Breast epithelium (tissue), 4 donors: ENCODE measurements at regions not wholly inside any gene's neighbourhood (a gene's known extent, or its start where the extent isn't known, plus 50 kb on each side); places are given as distances from the start of the nearest gene placed in this dataset.
"Not testable (repeated sequence)": the region's sequence is repeated elsewhere in the genome, so short reads cannot be mapped to it uniquely, and the experiment has no call there.

ENCODE experiments used
- DNase-seq, 2 donors: peaks; one replicate each; pipeline ENCODE4 v3.0.0-alpha.2; 2019; ENCODE audit warnings: low spot score in 2 of 2
- H3K27ac ChIP-seq, 2 donors: fragments of 200-600 bp; sonication (generic) in 1 of 2; one replicate each; pipeline ENCODE4 v1.5.1; 2016 to 2019; ENCODE audit warnings: mild to moderate bottlenecking in 1 of 2
- H3K27me3 ChIP-seq, 2 donors: fragments of 200-600 bp; sonication (generic) in 1 of 2; one replicate each; pipeline versions ENCODE4 v1.5.1 to v1.6.0; 2017 to 2019; ENCODE audit warnings: control low read depth in 1 of 2, mild to moderate bottlenecking in 1 of 2
- H3K36me3 ChIP-seq: fragments of 200-600 bp; one replicate; pipeline ENCODE4 v1.5.1; 2019
- H3K4me1 ChIP-seq, 2 donors: fragments of 200-600 bp; sonication (generic); one replicate each; pipeline ENCODE4 v1.5.1; 2016 to 2019; ENCODE audit warnings: control low read depth in 1 of 2
- H3K4me3 ChIP-seq, 3 donors: fragments of 200-600 bp; sonication (generic); 1 replicate in 2 of 3; 2 replicates in 1 of 3; pipeline ENCODE4 v1.5.1; 2016 to 2019; ENCODE audit warnings: mild to moderate bottlenecking in 3 of 3, moderate library complexity in 2 of 3
- H3K9me3 ChIP-seq, 2 donors: fragments of 200-600 bp; sonication (generic) in 1 of 2; one replicate each; pipeline ENCODE4 v1.5.1; 2016 to 2019; ENCODE audit warnings: control low read depth in 1 of 2
- CTCF ChIP-seq, 3 donors: fragments of 450-650 bp; IDR thresholded peaks; one replicate each; pipeline ENCODE4 v1.5.1; 2016 to 2017; ENCODE audit warnings: antibody characterized with exemption in 3 of 3, mild to moderate bottlenecking in 3 of 3, moderate library complexity in 3 of 3
- POLR2A ChIP-seq: fragments of 450-650 bp; IDR thresholded peaks from one replicate; pipeline ENCODE4 v1.6.1; 2016; ENCODE audit warnings: antibody characterized with exemption, mild to moderate bottlenecking, moderate library complexity
- POLR2AphosphoS5 ChIP-seq, 3 donors: sonication (generic); formaldehyde crosslinking; IDR thresholded peaks; one replicate each; pipeline ENCODE4 v1.6.1; 2017; ENCODE audit warnings: antibody characterized with exemption in 3 of 3
- intact Hi-C: fragments of 100-400 bp; cut with DNase I; formaldehyde crosslinking; loops from one replicate; pipeline ENCODE4 v1.15.1; 2023; ENCODE audit warnings: low total_unique reads

GRCh38 chr18:62460851-62461300 is 61.9 kb upstream of the ZCCHC2 start:
- intact Hi-C loops, result no loop called here
- H3K4me3 ChIP-seq, result no peak overlapping the region
- TF ChIP-seq CTCF (IDR thresholded peaks at IDR 0.05), result no peak
- no peak for TF ChIP-seq POLR2AphosphoS5 (IDR thresholded peaks at IDR 0.05)
- no peak for TF ChIP-seq POLR2A
- no peaks in the 10 kb centered on the region for H3K4me1 ChIP-seq
- H3K9me3 ChIP-seq, result no peaks in the 10 kb centered on the region
- H3K27ac ChIP-seq, result no peak overlapping the region
- no peak for DNase-seq
- H3K27me3 ChIP-seq, result no peaks in the 10 kb centered on the region
- no peaks in the 10 kb centered on the region for H3K36me3 ChIP-seq

DNA sequence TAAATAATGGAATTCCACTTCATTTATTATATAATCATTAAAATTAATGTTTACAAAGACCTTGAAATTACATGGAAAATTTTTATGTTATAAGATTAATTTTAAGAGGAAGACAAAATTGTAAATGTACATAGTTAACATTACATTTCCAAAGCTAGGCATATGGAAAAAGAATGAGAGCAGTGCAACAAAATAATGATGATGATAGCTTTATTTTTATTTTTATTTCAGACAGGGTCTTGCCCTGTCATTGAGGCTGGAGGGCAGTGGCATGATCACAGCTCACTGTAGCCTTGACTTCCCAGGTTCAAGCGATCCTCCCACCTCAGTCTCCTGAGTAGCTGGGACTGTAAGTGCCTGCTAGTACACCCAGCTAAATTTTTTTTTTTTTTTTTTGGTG is 61.2 kb upstream of the ZCCHC2 start:
- DNase-seq, result no peak
- TF ChIP-seq POLR2A (no peak), POLR2AphosphoS5 (IDR thresholded peaks at IDR 0.05) (no peak), CTCF (IDR thresholded peaks at IDR 0.05) (no peak)
- intact Hi-C loops, result no loop called here

DNA sequence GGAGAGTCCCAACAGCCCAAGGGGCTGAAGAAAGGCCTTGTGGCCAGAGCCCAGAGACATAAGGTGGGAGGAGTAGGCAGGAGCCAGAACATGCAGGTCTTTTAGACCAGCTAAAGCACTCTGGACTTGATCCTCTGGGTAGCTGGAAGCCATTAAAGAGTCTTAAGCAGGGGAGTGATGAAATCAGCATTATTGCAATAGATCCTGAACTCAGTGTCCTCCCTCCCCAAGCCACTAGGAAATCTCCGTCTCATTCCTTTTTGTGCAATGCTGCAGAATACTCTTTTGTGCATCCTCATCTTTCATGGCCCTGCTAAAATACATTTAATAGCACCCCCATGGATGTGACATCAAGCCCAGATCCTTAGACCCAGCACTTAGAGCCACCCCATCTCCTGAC is 58.6 kb upstream of the ZCCHC2 start:
- Histone ChIP-seq H3K27me3 (no peaks in the 10 kb centered on the region), H3K36me3 (no peaks in the 10 kb centered on the region), H3K4me3 (no peak overlapping the region), H3K4me1 (no peaks in the 10 kb centered on the region), H3K9me3 (no peaks in the 10 kb centered on the region), H3K27ac (no peak overlapping the region)
- intact Hi-C loops, result no loop called here
- TF ChIP-seq POLR2A (no peak), POLR2AphosphoS5 (IDR thresholded peaks at IDR 0.05) (no peak), CTCF (IDR thresholded peaks at IDR 0.05) (no peak)
- DNase-seq, result no peak

More for the DNA sequence above, 61.2 kb upstream of the ZCCHC2 start:
- Histone ChIP-seq H3K9me3 (no peaks in the 10 kb centered on the region), H3K4me3 (no peak overlapping the region), H3K27ac (no peak overlapping the region), H3K36me3 (no peaks in the 10 kb centered on the region), H3K27me3 (no peaks in the 10 kb centered on the region), H3K4me1 (no peaks in the 10 kb centered on the region)

- intact Hi-C loops, result not testable (repeated sequence)
Observed at GRCh38 chr18:62469131-62469530, 53.7 kb upstream of the ZCCHC2 start.

More at GRCh38 chr18:62469131-62469530, 53.7 kb upstream of the ZCCHC2 start:
- H3K27ac ChIP-seq, H3K4me1 ChIP-seq, H3K36me3 ChIP-seq, DNase-seq, H3K9me3 ChIP-seq, H3K27me3 ChIP-seq, H3K4me3 ChIP-seq: not testable (repeated sequence)
